ENCODE measurements at regions not wholly inside any gene's neighbourhood (a gene's known extent, or its start where the extent isn't known, plus 50 kb on each side); places are given as distances from the start of the nearest gene placed in this dataset.
"Not testable (repeated sequence)": the region's sequence is repeated elsewhere in the genome, so short reads cannot be mapped to it uniquely, and the experiment has no call there.

DNA sequence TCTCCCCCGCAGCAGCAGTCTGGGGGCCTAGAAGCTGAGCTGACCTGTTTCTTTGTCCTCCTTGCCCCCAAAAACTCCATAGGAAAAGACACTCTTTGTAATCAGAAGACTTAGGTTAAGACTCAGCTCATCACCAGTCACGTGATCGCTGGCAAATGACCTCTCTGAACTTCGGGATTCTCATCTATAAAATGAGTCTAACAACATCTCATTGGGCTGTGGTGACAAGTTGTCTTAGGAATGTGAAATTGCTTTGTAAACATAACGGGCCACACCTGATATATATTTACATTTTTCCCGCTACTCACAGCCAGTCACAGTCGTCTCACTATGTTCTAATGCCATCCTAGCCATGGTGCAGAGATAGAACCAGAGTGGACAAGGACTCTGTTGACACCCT is 86.0 kb upstream of the LHX1 start:
- Mint-ChIP-seq H3K9me3 (ENCODE audit: low read depth) (no peaks in the 10 kb centered on the region), H3K4me3 (ENCODE audit: low read depth) (no peak overlapping the region), H3K36me3 (ENCODE audit: insufficient read depth) (no peaks in the 10 kb centered on the region), H3K27ac (no peak overlapping the region), H3K27me3 (peaks cover 5% of the 10 kb centered on the region), H3K4me1 (ENCODE audit: low read depth) (peaks cover 21% of the 10 kb centered on the region)
- DNase-seq (ENCODE audit: low spot score, unreplicated experiment): no peak
- TF ChIP-seq, protein P1, sequence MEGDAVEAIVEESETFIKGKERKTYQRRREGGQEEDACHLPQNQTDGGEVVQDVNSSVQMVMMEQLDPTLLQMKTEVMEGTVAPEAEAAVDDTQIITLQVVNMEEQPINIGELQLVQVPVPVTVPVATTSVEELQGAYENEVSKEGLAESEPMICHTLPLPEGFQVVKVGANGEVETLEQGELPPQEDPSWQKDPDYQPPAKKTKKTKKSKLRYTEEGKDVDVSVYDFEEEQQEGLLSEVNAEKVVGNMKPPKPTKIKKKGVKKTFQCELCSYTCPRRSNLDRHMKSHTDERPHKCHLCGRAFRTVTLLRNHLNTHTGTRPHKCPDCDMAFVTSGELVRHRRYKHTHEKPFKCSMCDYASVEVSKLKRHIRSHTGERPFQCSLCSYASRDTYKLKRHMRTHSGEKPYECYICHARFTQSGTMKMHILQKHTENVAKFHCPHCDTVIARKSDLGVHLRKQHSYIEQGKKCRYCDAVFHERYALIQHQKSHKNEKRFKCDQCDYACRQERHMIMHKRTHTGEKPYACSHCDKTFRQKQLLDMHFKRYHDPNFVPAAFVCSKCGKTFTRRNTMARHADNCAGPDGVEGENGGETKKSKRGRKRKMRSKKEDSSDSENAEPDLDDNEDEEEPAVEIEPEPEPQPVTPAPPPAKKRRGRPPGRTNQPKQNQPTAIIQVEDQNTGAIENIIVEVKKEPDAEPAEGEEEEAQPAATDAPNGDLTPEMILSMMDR (IDR thresholded peaks at IDR 0.05; ENCODE audit: unreplicated experiment): no peak

DNA sequence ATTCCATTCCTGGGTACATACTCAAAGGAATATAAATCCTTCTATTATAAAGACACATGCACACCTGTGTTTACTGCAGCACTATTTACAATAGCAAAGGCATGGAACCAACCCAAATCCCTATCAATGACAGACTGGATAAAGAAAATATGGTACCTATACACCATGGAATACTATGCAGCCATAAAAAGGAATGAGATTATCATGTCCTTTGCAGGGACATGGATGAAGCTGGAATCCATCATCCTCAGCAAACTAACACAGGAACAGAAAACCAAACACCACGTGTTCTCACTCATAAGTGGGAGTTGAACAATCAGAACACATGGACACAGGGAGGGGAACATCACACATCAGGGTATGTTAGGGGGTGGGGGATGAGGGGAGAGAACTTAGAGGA is 84.8 kb upstream of the LHX1 start:
- not testable (repeated sequence) for H3K36me3 Mint-ChIP-seq (ENCODE audit: insufficient read depth); H3K4me3 Mint-ChIP-seq (ENCODE audit: low read depth); H3K27ac Mint-ChIP-seq; DNase-seq (ENCODE audit: low spot score, unreplicated experiment); H3K9me3 Mint-ChIP-seq (ENCODE audit: low read depth); H3K27me3 Mint-ChIP-seq; H3K4me1 Mint-ChIP-seq (ENCODE audit: low read depth)

GRCh38 chr17:36854982-36855381 is 82.3 kb upstream of the LHX1 start:
- Mint-ChIP-seq H3K4me1 (ENCODE audit: low read depth) (peaks cover 4% of the 10 kb centered on the region), H3K4me3 (ENCODE audit: low read depth) (no peak overlapping the region), H3K36me3 (ENCODE audit: insufficient read depth) (no peaks in the 10 kb centered on the region), H3K27ac (no peak overlapping the region), H3K9me3 (ENCODE audit: low read depth) (no peaks in the 10 kb centered on the region), H3K27me3 (peaks cover 5% of the 10 kb centered on the region)
- no peak for DNase-seq (ENCODE audit: low spot score, unreplicated experiment)
- TF ChIP-seq, protein P1 (IDR thresholded peaks at IDR 0.05; ENCODE audit: unreplicated experiment): no peak

- TF ChIP-seq, protein P1 (IDR thresholded peaks at IDR 0.05; ENCODE audit: unreplicated experiment): no peak
- Mint-ChIP-seq H3K27me3 (peaks cover 9% of the 10 kb centered on the region), H3K9me3 (ENCODE audit: low read depth) (no peaks in the 10 kb centered on the region), H3K4me3 (ENCODE audit: low read depth) (no peak overlapping the region), H3K27ac (no peak overlapping the region), H3K4me1 (ENCODE audit: low read depth) (peaks cover 3% of the 10 kb centered on the region), H3K36me3 (ENCODE audit: insufficient read depth) (no peaks in the 10 kb centered on the region)
- DNase-seq (ENCODE audit: low spot score, unreplicated experiment): no peak
Observed at GRCh38 chr17:36855459-36855858, 81.8 kb upstream of the LHX1 start.

DNA sequence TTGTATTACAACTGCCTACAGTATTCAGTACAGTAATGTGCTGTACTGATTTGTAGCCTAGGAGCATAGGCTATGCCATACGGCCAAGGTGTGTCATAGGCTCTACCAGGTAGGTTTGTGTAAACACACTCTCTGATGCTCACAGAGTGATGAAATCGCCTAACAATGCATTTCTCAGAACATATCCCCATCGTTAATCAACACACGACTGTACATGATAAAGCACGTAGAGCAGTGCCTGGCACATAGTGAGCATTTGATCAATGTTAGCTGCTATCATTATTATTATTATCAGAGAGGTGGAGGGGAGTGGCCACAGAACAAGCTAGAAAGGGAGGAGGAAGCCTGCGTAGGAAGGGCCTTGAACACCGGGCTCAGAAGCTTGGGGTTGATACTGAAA is 81.1 kb upstream of the LHX1 start:
- Mint-ChIP-seq H3K4me3 (ENCODE audit: low read depth) (no peak overlapping the region), H3K9me3 (ENCODE audit: low read depth) (no peaks in the 10 kb centered on the region), H3K27me3 (peaks cover 10% of the 10 kb centered on the region), H3K27ac (no peak overlapping the region), H3K4me1 (ENCODE audit: low read depth) (peaks cover under 1% of the 10 kb centered on the region), H3K36me3 (ENCODE audit: insufficient read depth) (no peaks in the 10 kb centered on the region)
- TF ChIP-seq, protein P1 (IDR thresholded peaks at IDR 0.05; ENCODE audit: unreplicated experiment): no peak
- DNase-seq (ENCODE audit: low spot score, unreplicated experiment): no peak

DNA sequence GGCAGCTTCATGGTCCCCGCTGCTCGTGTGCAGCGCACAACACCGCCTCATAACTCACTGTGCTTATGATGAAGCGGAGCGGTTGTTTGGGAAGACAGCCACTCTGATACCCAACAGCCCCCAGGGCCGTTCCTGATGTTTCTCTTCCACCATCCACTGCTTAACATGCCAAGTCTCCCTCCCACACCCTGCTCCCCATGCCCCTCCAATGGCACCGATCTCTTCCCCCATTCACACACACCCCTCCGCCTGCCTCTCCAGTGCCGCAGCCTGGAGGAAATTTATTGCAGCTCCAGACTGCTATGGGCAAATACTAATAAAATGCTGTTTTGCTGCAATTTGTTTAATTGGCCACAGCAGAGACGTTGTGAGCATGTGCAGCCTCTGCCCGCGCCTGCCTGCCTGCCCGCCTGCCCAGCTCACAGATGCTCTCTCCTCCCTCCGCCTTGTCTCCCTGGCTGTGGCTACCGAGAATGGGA is 80.3 kb upstream of the LHX1 start:
- TF ChIP-seq, protein P1 (IDR thresholded peaks at IDR 0.05; ENCODE audit: unreplicated experiment): no peak
- DNase-seq (ENCODE audit: low spot score, unreplicated experiment): no peak
- Mint-ChIP-seq H3K4me3 (ENCODE audit: low read depth) (no peak overlapping the region), H3K27me3 (peaks cover 10% of the 10 kb centered on the region), H3K27ac (no peak overlapping the region), H3K36me3 (ENCODE audit: insufficient read depth) (no peaks in the 10 kb centered on the region), H3K4me1 (ENCODE audit: low read depth) (peaks cover 1% of the 10 kb centered on the region), H3K9me3 (ENCODE audit: low read depth) (no peaks in the 10 kb centered on the region)
